ENCODE measurements at regions not wholly inside any gene's neighbourhood (a gene's known extent, or its start where the extent isn't known, plus 50 kb on each side); places are given as distances from the start of the nearest gene placed in this dataset.

DNA sequence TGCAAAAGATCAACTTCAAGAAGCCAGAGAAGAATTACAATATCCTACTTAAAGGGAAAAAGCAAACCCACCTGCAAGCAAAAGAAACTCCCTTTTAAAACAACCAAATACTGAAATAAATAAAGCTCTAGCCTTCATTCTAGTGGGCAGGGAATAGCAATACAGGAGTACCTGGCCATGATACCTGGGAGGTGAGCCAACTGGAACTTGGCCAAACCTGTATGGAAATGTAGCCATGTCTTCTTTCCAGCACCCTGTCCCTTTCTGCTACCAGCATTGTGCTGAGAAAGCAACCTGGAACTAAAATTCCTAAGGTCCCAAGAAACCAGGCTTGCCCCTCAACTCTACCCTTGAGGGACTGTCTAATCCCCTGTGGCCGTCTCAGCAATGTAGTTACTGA is 530.0 kb downstream of the EPHB1 start:
- Histone ChIP-seq H3K4me3 (ENCODE audit: insufficient read depth, low read length) (no peak overlapping the region), H3K27ac (ENCODE audit: low read depth, low read length) (no peak overlapping the region), H3K36me3 (ENCODE audit: insufficient read depth, low read length) (no peaks in the 10 kb centered on the region), H2AFZ (ENCODE audit: low read length) (no peak overlapping the region), H4K20me1 (ENCODE audit: insufficient read depth, low read length) (no peaks in the 10 kb centered on the region), H3K79me2 (ENCODE audit: insufficient read depth, low read length) (no peaks in the 10 kb centered on the region), H3K9me3 (ENCODE audit: low read depth, low read length) (no peaks in the 10 kb centered on the region), H3K4me1 (ENCODE audit: insufficient read depth, low read length) (no peaks in the 10 kb centered on the region), H3K27me3 (ENCODE audit: insufficient read depth, low read length) (no peaks in the 10 kb centered on the region), H3K4me2 (ENCODE audit: insufficient read depth, low read length) (no peak overlapping the region)
- TF ChIP-seq, protein P1, sequence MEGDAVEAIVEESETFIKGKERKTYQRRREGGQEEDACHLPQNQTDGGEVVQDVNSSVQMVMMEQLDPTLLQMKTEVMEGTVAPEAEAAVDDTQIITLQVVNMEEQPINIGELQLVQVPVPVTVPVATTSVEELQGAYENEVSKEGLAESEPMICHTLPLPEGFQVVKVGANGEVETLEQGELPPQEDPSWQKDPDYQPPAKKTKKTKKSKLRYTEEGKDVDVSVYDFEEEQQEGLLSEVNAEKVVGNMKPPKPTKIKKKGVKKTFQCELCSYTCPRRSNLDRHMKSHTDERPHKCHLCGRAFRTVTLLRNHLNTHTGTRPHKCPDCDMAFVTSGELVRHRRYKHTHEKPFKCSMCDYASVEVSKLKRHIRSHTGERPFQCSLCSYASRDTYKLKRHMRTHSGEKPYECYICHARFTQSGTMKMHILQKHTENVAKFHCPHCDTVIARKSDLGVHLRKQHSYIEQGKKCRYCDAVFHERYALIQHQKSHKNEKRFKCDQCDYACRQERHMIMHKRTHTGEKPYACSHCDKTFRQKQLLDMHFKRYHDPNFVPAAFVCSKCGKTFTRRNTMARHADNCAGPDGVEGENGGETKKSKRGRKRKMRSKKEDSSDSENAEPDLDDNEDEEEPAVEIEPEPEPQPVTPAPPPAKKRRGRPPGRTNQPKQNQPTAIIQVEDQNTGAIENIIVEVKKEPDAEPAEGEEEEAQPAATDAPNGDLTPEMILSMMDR (IDR thresholded peaks at IDR 0.05; ENCODE audit: extremely low read depth, low read depth, low read length) = no peak
- no peak for DNase-seq (ENCODE audit: insufficient read length, low spot score, missing footprints)

DNA sequence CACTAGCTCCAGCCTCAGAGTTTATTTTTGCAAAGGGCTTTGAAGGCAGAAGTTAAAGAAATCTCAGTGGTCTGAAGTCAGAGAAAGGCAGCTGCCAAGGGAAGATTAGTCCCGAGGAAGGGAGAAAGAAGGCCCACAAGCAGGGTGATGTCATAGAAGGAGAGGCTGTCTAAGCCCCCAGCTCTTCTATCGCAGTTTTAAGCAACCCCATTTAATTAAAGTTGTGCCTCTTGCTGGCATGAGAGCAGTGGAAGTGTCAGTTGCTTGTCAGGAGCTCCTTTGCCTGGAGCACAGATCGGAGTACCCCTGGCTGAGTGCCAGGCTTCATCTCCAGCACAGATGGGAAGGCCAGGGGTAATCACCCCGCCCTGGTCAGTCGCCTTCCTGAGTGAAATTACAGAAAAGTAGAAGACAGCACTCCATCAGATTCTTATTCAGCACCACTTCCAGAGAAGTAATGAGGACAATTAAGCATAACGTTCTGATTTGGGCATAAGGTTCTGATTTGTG is 530.7 kb downstream of the EPHB1 start:
- no peak overlapping the region for H3K4me3 ChIP-seq (ENCODE audit: insufficient read depth, low read length)
- H3K36me3 ChIP-seq (ENCODE audit: insufficient read depth, low read length) = no peaks in the 10 kb centered on the region
- H3K9me3 ChIP-seq (ENCODE audit: low read depth, low read length) = no peaks in the 10 kb centered on the region
- no peaks in the 10 kb centered on the region for H3K79me2 ChIP-seq (ENCODE audit: insufficient read depth, low read length)
- DNase-seq (ENCODE audit: insufficient read length, low spot score, missing footprints) = no peak
- no peaks in the 10 kb centered on the region for H3K27me3 ChIP-seq (ENCODE audit: insufficient read depth, low read length)
- no peak overlapping the region for H3K4me2 ChIP-seq (ENCODE audit: insufficient read depth, low read length)
- TF ChIP-seq, protein P1 (IDR thresholded peaks at IDR 0.05; ENCODE audit: extremely low read depth, low read depth, low read length) = no peak
- no peaks in the 10 kb centered on the region for H4K20me1 ChIP-seq (ENCODE audit: insufficient read depth, low read length)
- no peak overlapping the region for H3K27ac ChIP-seq (ENCODE audit: low read depth, low read length)
- no peak overlapping the region for H2AFZ ChIP-seq (ENCODE audit: low read length)
- H3K4me1 ChIP-seq (ENCODE audit: insufficient read depth, low read length) = no peaks in the 10 kb centered on the region

DNA sequence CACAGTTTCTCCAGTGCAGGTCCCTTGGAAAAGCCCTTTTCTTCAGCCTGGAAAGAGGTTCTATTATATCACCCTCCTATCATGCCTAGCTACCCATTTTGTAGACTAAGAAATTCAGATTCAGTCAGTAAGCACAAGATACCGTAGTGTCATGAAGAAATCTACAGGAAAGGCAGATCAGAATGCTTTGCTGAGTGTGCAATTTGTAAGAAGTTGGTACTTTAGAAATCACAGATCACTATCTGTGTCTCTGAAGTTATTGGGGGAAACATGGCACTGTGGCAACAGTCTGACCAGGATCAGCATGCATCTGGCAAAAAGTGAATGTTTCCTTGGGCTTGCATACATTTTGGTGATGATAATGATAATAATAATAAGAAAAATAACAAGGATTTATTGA is 531.8 kb downstream of the EPHB1 start:
- DNase-seq (ENCODE audit: insufficient read length, low spot score, missing footprints) = no peak
- TF ChIP-seq, protein P1 (IDR thresholded peaks at IDR 0.05; ENCODE audit: extremely low read depth, low read depth, low read length) = no peak
- H3K27ac ChIP-seq (ENCODE audit: low read depth, low read length) = no peak overlapping the region

DNA sequence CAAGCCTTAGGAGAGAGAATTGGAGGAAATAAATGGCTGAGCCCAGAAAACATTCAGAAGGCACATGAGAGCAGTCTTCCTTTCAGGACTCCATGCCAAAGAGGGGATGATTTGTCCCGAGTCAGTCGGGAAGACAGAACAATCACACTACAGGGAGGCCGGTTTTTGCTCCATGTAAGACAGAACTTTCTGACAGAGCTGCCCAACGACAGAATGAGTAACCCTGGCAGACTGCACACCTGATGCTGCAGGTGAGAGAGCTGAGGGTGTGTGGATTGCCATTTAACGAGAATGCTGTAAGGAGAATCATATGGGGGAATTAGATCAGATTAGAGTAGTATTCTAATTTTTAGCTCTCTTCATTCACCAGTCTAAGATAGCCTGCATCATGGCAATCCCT is 533.0 kb downstream of the EPHB1 start:
- TF ChIP-seq, protein P1 (IDR thresholded peaks at IDR 0.05; ENCODE audit: extremely low read depth, low read depth, low read length) = no peak
- H4K20me1 ChIP-seq (ENCODE audit: insufficient read depth, low read length) = no peaks in the 10 kb centered on the region
- DNase-seq (ENCODE audit: insufficient read length, low spot score, missing footprints) = no peak
- no peaks in the 10 kb centered on the region for H3K27me3 ChIP-seq (ENCODE audit: insufficient read depth, low read length)
- H2AFZ ChIP-seq (ENCODE audit: low read length) = no peak overlapping the region
- no peaks in the 10 kb centered on the region for H3K79me2 ChIP-seq (ENCODE audit: insufficient read depth, low read length)
- H3K36me3 ChIP-seq (ENCODE audit: insufficient read depth, low read length) = no peaks in the 10 kb centered on the region
- H3K4me3 ChIP-seq (ENCODE audit: insufficient read depth, low read length) = no peak overlapping the region
- no peaks in the 10 kb centered on the region for H3K4me1 ChIP-seq (ENCODE audit: insufficient read depth, low read length)
- no peak overlapping the region for H3K4me2 ChIP-seq (ENCODE audit: insufficient read depth, low read length)
- H3K9me3 ChIP-seq (ENCODE audit: low read depth, low read length) = no peaks in the 10 kb centered on the region
- H3K27ac ChIP-seq (ENCODE audit: low read depth, low read length) = no peak overlapping the region

More for the DNA sequence above, 531.8 kb downstream of the EPHB1 start:
- no peaks in the 10 kb centered on the region for H4K20me1 ChIP-seq (ENCODE audit: insufficient read depth, low read length)
- H3K27me3 ChIP-seq (ENCODE audit: insufficient read depth, low read length) = no peaks in the 10 kb centered on the region
- no peak overlapping the region for H3K4me3 ChIP-seq (ENCODE audit: insufficient read depth, low read length)
- H2AFZ ChIP-seq (ENCODE audit: low read length) = no peak overlapping the region
- no peaks in the 10 kb centered on the region for H3K4me1 ChIP-seq (ENCODE audit: insufficient read depth, low read length)
- no peaks in the 10 kb centered on the region for H3K36me3 ChIP-seq (ENCODE audit: insufficient read depth, low read length)
- H3K9me3 ChIP-seq (ENCODE audit: low read depth, low read length) = no peaks in the 10 kb centered on the region
- H3K79me2 ChIP-seq (ENCODE audit: insufficient read depth, low read length) = no peaks in the 10 kb centered on the region
- H3K4me2 ChIP-seq (ENCODE audit: insufficient read depth, low read length) = no peak overlapping the region
